ENCODE measurements at regions not wholly inside any gene's neighbourhood (a gene's known extent, or its start where the extent isn't known, plus 50 kb on each side); places are given as distances from the start of the nearest gene placed in this dataset.

DNA sequence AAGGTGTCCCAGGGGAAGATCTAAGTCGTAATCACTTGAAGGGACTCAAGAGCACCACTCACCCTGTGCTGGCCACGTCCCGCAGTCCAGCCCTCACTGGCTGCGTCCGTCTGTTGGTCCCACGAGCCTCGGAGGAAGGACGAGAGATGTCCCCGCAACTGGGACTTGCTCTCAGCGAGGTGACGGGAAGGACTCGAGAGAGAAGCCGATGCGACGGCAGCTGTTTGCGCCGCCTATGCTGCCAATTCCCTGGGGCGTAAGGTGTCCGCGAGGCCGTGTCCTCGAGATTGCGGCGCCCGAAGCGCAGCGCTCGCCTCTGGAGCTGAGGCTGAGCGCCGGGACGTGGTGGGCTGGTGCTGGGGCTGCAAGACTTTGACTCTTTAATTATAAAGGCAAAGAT is 100.6 kb upstream of the SEMA3E start:
- H3K27ac ChIP-seq (ENCODE audit: low read length), result no peak overlapping the region
- H3K27me3 ChIP-seq (replicated peaks; ENCODE audit: insufficient read depth, low read length), result no peaks in the 10 kb centered on the region
- no peak for DNase-seq
- TF ChIP-seq, protein P1, sequence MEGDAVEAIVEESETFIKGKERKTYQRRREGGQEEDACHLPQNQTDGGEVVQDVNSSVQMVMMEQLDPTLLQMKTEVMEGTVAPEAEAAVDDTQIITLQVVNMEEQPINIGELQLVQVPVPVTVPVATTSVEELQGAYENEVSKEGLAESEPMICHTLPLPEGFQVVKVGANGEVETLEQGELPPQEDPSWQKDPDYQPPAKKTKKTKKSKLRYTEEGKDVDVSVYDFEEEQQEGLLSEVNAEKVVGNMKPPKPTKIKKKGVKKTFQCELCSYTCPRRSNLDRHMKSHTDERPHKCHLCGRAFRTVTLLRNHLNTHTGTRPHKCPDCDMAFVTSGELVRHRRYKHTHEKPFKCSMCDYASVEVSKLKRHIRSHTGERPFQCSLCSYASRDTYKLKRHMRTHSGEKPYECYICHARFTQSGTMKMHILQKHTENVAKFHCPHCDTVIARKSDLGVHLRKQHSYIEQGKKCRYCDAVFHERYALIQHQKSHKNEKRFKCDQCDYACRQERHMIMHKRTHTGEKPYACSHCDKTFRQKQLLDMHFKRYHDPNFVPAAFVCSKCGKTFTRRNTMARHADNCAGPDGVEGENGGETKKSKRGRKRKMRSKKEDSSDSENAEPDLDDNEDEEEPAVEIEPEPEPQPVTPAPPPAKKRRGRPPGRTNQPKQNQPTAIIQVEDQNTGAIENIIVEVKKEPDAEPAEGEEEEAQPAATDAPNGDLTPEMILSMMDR (IDR thresholded peaks at IDR 0.05; ENCODE audit: low read length), result no peak
- TF ChIP-seq EZH2phosphoT487 (IDR thresholded peaks at IDR 0.05; ENCODE audit: low read length), result no peak
- no peak for TF ChIP-seq EZH2 (optimal IDR thresholded peaks at IDR 0.05; ENCODE audit: low read depth, low read length)
- no peaks in the 10 kb centered on the region for H3K36me3 ChIP-seq (replicated peaks; ENCODE audit: insufficient read depth, low read length)
- no peaks in the 10 kb centered on the region for H3K4me1 ChIP-seq (ENCODE audit: low read length)
- H3K9ac ChIP-seq (ENCODE audit: low read length), result no peak overlapping the region
- H3K4me3 ChIP-seq (ENCODE audit: low read length), result no peak overlapping the region
- H2AFZ ChIP-seq (ENCODE audit: low read length), result no peak overlapping the region
- no peaks in the 10 kb centered on the region for H4K20me1 ChIP-seq (ENCODE audit: insufficient read depth, low read length)
- no peak overlapping the region for H3K4me2 ChIP-seq (ENCODE audit: low read depth, low read length)
- H3K9me3 ChIP-seq (replicated peaks; ENCODE audit: insufficient read depth, low read length), result no peaks in the 10 kb centered on the region
- H3K79me2 ChIP-seq (ENCODE audit: low read length), result no peaks in the 10 kb centered on the region
- H3K9me2 ChIP-seq (replicated peaks; ENCODE audit: insufficient read depth, low read length), result no peaks in the 10 kb centered on the region
- no peaks in the 10 kb centered on the region for H3F3A ChIP-seq (ENCODE audit: insufficient read depth, low read length)

DNA sequence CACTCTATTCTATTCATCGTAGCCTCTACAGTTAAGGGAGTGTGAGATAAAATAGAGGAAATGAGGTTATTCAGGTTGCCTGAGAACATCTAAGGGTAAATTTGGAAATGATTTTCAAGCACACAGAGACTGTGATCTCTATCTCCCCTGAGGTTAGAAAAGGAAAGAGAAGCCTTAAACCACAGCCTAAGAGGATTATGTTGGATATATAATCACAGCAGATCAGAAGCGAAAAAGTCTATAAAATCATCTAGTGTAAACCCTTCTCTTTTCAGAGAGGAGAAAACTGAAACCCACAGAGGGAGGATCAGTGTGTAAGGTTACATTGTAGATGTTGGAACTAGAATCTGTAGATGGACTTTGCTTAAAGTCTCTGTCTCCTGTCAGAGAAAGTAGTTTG is 90.6 kb upstream of the SEMA3E start:
- Histone ChIP-seq H3K27me3 (replicated peaks; ENCODE audit: insufficient read depth, low read length) (no peaks in the 10 kb centered on the region), H3K9ac (ENCODE audit: low read length) (no peak overlapping the region), H3K4me3 (ENCODE audit: low read length) (no peak overlapping the region), H3K9me3 (replicated peaks; ENCODE audit: insufficient read depth, low read length) (no peaks in the 10 kb centered on the region), H3K27ac (ENCODE audit: low read length) (no peak overlapping the region), H3K4me2 (ENCODE audit: low read depth, low read length) (no peak overlapping the region), H3F3A (ENCODE audit: insufficient read depth, low read length) (no peaks in the 10 kb centered on the region), H4K20me1 (ENCODE audit: insufficient read depth, low read length) (no peaks in the 10 kb centered on the region), H3K4me1 (ENCODE audit: low read length) (no peaks in the 10 kb centered on the region), H2AFZ (ENCODE audit: low read length) (no peak overlapping the region), H3K36me3 (replicated peaks; ENCODE audit: insufficient read depth, low read length) (no peaks in the 10 kb centered on the region), H3K79me2 (ENCODE audit: low read length) (no peaks in the 10 kb centered on the region), H3K9me2 (replicated peaks; ENCODE audit: insufficient read depth, low read length) (no peaks in the 10 kb centered on the region)
- no peak for TF ChIP-seq EZH2 (optimal IDR thresholded peaks at IDR 0.05; ENCODE audit: low read depth, low read length)
- TF ChIP-seq, protein P1 (IDR thresholded peaks at IDR 0.05; ENCODE audit: low read length), result no peak
- TF ChIP-seq EZH2phosphoT487 (IDR thresholded peaks at IDR 0.05; ENCODE audit: low read length), result no peak
- DNase-seq, result no peak

DNA sequence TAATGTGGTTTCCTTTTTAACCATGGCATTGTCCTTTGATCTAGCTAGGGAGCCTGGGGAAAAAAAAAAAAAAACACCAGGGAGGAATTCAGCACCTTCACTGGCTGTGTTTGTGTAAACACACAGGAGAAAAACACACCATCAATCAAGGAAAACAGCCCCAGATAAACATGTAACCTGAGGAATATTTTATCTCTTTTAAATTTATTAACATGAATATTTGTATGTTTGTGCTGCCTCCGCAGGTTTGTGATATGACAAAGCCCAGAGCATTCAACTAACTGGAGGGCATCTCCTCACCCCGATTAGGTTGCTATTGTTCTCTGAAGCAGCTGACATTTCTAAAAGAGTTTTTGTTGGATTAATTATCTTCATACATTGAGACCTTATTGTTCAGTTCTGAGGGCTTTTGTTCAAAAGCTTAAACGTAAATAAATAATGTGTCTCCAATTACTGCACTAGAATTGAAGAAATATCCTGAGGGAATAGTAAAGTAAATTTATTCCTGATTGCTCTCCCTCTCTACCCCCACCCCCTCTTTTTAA is 89.4 kb upstream of the SEMA3E start:
- no peaks in the 10 kb centered on the region for H3K4me1 ChIP-seq (ENCODE audit: low read length)
- no peak overlapping the region for H3K4me3 ChIP-seq (ENCODE audit: low read length)
- DNase-seq, result no peak
- H3K9me3 ChIP-seq (replicated peaks; ENCODE audit: insufficient read depth, low read length), result no peaks in the 10 kb centered on the region
- TF ChIP-seq EZH2 (optimal IDR thresholded peaks at IDR 0.05; ENCODE audit: low read depth, low read length), result no peak
- TF ChIP-seq EZH2phosphoT487 (IDR thresholded peaks at IDR 0.05; ENCODE audit: low read length), result no peak
- no peaks in the 10 kb centered on the region for H3F3A ChIP-seq (ENCODE audit: insufficient read depth, low read length)
- no peaks in the 10 kb centered on the region for H4K20me1 ChIP-seq (ENCODE audit: insufficient read depth, low read length)
- no peak overlapping the region for H2AFZ ChIP-seq (ENCODE audit: low read length)
- H3K9me2 ChIP-seq (replicated peaks; ENCODE audit: insufficient read depth, low read length), result no peaks in the 10 kb centered on the region
- no peaks in the 10 kb centered on the region for H3K27me3 ChIP-seq (replicated peaks; ENCODE audit: insufficient read depth, low read length)
- no peak overlapping the region for H3K4me2 ChIP-seq (ENCODE audit: low read depth, low read length)
- no peaks in the 10 kb centered on the region for H3K36me3 ChIP-seq (replicated peaks; ENCODE audit: insufficient read depth, low read length)
- H3K27ac ChIP-seq (ENCODE audit: low read length), result no peak overlapping the region
- no peaks in the 10 kb centered on the region for H3K79me2 ChIP-seq (ENCODE audit: low read length)
- H3K9ac ChIP-seq (ENCODE audit: low read length), result no peak overlapping the region

DNA sequence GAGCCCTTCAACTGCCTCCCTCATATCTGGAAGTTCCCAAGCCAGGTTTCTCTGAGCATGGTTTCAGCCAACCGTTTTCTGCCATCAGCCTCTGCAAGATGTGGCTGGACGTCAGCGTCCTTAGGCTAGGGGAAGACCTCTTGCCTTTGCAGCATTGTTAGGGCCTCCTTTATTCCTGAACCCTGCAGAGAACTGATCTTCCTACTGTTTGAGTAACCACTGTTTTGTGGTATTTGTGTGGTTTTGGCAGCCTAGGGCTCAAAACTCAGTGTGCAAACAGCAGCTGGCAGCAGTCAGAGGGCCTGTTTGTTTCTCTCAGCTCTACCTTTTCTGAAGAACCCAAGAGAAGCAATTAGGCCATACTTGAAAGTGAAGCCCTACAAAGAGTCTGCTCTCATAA is 83.4 kb upstream of the SEMA3E start:
- DNase-seq, result no peak
- no peaks in the 10 kb centered on the region for H3K9me3 ChIP-seq (replicated peaks; ENCODE audit: insufficient read depth, low read length)
- no peak overlapping the region for H3K9ac ChIP-seq (ENCODE audit: low read length)
- H3K4me1 ChIP-seq (ENCODE audit: low read length), result no peaks in the 10 kb centered on the region
- no peak overlapping the region for H3K4me2 ChIP-seq (ENCODE audit: low read depth, low read length)
- no peak overlapping the region for H3K27ac ChIP-seq (ENCODE audit: low read length)
- no peak overlapping the region for H2AFZ ChIP-seq (ENCODE audit: low read length)
- H3F3A ChIP-seq (ENCODE audit: insufficient read depth, low read length), result no peaks in the 10 kb centered on the region
- no peaks in the 10 kb centered on the region for H3K9me2 ChIP-seq (replicated peaks; ENCODE audit: insufficient read depth, low read length)
- no peak for TF ChIP-seq EZH2phosphoT487 (IDR thresholded peaks at IDR 0.05; ENCODE audit: low read length)
- TF ChIP-seq, protein P1 (IDR thresholded peaks at IDR 0.05; ENCODE audit: low read length), result no peak
- TF ChIP-seq EZH2 (optimal IDR thresholded peaks at IDR 0.05; ENCODE audit: low read depth, low read length), result no peak
- H3K27me3 ChIP-seq (replicated peaks; ENCODE audit: insufficient read depth, low read length), result no peaks in the 10 kb centered on the region
- no peaks in the 10 kb centered on the region for H3K36me3 ChIP-seq (replicated peaks; ENCODE audit: insufficient read depth, low read length)
- no peaks in the 10 kb centered on the region for H3K79me2 ChIP-seq (ENCODE audit: low read length)
- no peaks in the 10 kb centered on the region for H4K20me1 ChIP-seq (ENCODE audit: insufficient read depth, low read length)
- no peak overlapping the region for H3K4me3 ChIP-seq (ENCODE audit: low read length)

Measured in MM.1S (cell line).